ENCODE measurements at regions not wholly inside any gene's neighbourhood (a gene's known extent, or its start where the extent isn't known, plus 50 kb on each side); places are given as distances from the start of the nearest gene placed in this dataset.

DNA sequence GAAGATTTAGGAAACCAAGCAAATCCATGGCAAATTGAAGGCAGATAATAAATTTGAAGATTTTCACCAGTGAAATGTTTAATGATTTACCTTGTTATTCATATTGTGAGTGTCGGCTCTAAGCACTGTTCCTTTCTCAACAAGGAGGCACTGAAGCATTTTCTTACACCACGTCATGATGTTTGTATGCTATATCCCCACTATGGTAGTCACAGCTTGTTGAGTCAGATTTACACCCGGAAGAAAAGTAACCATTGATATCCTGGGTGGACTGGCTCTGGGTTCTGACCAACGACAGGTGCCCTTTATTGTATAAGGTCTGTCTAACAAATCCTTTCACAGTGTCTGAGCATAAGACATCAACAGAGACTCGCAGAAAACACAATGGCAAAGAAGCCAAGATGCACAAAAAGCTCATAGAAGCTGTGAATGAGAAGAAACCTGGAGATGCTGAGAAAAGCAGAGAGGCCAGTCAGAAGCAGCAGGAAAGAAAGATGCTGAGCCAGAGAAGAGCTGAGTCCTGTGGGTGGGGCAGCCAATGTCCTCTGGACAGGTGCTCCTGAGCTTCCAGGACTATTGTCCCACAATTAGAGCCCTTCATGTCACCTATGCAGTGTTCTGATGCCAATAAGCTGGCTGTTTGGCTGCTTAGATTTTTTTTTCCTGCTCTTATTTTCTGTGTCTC is 49.7 kb upstream of the ARHGAP5 start:
- WGBS, 2 experiments (ENCODE audit: extremely low coverage in 1 of 2, insufficient coverage in 1 of 2, insufficient read length in 1 of 2, insufficient replicate concordance in 2 of 2, low coverage in 1 of 2, low lambda C conversion rate in 2 of 2, missing lambda C conversion rate in 1 of 2), result 85% methylated on average over 5 of the region's 5 CpGs; no CpG with 5 or more reads in 1 of the 2 experiments
- Histone ChIP-seq H2BK15ac (ENCODE audit: low read length) (no peak overlapping the region), H3K4me2 (ENCODE audit: insufficient read depth in 1 of 2, low read depth in 2 of 2, low read length in 2 of 2) (no peak overlapping the region), H3K27me3 (replicated peaks in 1 of 4; ENCODE audit: control insufficient read depth in 3 of 4, extremely low read depth in 1 of 4, insufficient read depth in 3 of 4, low read length in 3 of 4) (no peaks in the 10 kb centered on the region), H4K91ac (replicated peaks; ENCODE audit: insufficient read length, low read length) (no peak overlapping the region), H3K4me1 (replicated peaks in 1 of 4; ENCODE audit: control insufficient read depth in 3 of 4, insufficient read depth in 4 of 4, low read length in 3 of 4) (no peaks in the 10 kb centered on the region), H3K27ac (ENCODE audit: low read depth, low read length) (no peak overlapping the region), H3K36me3 (ENCODE audit: control insufficient read depth in 2 of 4, insufficient read depth in 4 of 4, low read length in 3 of 4) (no peaks in the 10 kb centered on the region), H2BK12ac (ENCODE audit: low read depth, low read length) (no peak overlapping the region), H2BK5ac (ENCODE audit: low read depth, low read length) (no peak overlapping the region), H2AK5ac (ENCODE audit: low read depth, low read length) (no peak overlapping the region), H3K4ac (replicated peaks; ENCODE audit: insufficient read length, low read depth, low read length) (no peak overlapping the region), H4K8ac (ENCODE audit: extremely low read depth, insufficient read depth, low read length) (no peak overlapping the region), H2BK20ac (ENCODE audit: low read length) (no peak overlapping the region), H3K23me2 (ENCODE audit: low read depth, low read length) (no peaks in the 10 kb centered on the region), H4K5ac (ENCODE audit: insufficient read length, low read depth, low read length) (no peak overlapping the region), H2BK120ac (replicated peaks; ENCODE audit: low read depth, low read length) (no peak overlapping the region), H3K14ac (ENCODE audit: insufficient read length) (no peak overlapping the region), H3K79me2 (ENCODE audit: control insufficient read depth in 1 of 2, insufficient read depth in 2 of 2, low read length in 2 of 2) (no peaks in the 10 kb centered on the region), H3K23ac (ENCODE audit: insufficient read length) (no peak overlapping the region), H3K79me1 (ENCODE audit: low read depth, low read length) (no peaks in the 10 kb centered on the region), H3K18ac (ENCODE audit: extremely low read depth, low read length) (no peak overlapping the region), H3K56ac (replicated peaks; ENCODE audit: insufficient read length, low read depth, low read length) (no peak overlapping the region), H3K9me3 (ENCODE audit: insufficient read depth in 2 of 2, low read depth in 1 of 2, low read length in 1 of 2) (no peaks in the 10 kb centered on the region), H3K9ac (replicated peaks in 1 of 4; ENCODE audit: extremely low read depth in 1 of 4, low read depth in 3 of 4, low read length in 3 of 4) (no peak overlapping the region), H4K20me1 (replicated peaks in 1 of 2; ENCODE audit: control insufficient read depth in 1 of 2, insufficient read depth in 2 of 2, low read length in 2 of 2) (no peaks in the 10 kb centered on the region), H3K4me3 (ENCODE audit: extremely low read depth in 1 of 4, insufficient read depth in 2 of 4, low read depth in 3 of 4, low read length in 4 of 4) (no peak overlapping the region), H2AFZ (ENCODE audit: low read length) (no peak overlapping the region)
- no peak for DNase-seq (ENCODE audit: low read depth in 1 of 2, low spot score in 2 of 2)
- FAIRE-seq, result no peak
- ChIA-PET POLR2A (ENCODE audit: partially characterized antibody) (no interaction called here), CTCF (ENCODE audit: partially characterized antibody) (interaction anchor here (0.6 to 1.5 kb wide), 5 partner anchors 9 to 45 kb away, joined by 3 to 6 read pairs (median 4); no protein-coding TSS in a partner anchor)
- no peak for TF ChIP-seq TAF1 (IDR thresholded peaks at IDR 0.05; ENCODE audit: low read depth, low read length)

All from H1 (cell line).